GM20431 (cell line): ENCODE measurements at regions not wholly inside any gene's neighbourhood (a gene's known extent, or its start where the extent isn't known, plus 50 kb on each side); places are given as distances from the start of the nearest gene placed in this dataset.

Experiments
- in situ Hi-C: fragments of 300-500 bp; cut with MseI, MboI; formaldehyde crosslinking; loops from one replicate; pipeline ENCODE4 v1.15.0; 2020; ENCODE audit warnings: low sequenced_read_pairs; ENCODE audit not compliant: unreplicated experiment

DNA sequence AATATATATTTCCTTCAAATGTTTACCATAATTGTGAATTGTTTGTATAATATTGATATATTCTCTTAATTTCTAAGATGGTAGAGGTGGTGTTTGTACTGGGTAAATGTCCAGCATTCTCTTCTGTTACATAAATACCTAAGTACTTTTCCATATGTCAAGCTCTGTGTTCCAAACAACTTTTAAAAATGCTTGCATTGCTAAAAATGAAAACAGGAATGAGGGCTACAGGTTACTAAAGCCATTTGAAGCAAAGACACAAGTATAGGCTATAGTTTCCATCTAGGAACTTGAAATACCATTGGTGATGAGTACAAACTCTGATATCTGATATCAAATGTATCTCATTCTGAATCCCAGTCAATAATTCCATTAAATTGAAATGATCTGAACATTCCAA, 233.6 kb upstream of the SORCS1 start:
- in situ Hi-C loops: no loop called here

DNA sequence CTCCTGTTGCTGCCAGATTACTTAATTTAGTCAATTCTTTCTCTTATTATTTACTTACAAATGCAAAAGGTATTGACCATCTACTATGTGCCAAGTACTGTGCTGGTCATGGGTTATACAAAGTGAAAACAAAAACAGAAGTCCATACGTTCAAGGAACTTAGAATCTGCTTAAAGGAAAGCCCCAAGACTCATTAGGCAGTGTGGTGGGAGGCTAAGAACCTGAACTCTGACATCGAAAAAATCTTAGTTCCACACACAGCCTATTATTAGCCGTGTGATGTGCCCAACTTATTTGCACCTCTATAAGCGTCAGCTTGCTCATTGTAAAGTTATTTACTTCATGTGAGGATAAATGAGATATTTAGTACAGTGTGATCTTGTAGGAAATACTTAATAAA, 227.4 kb upstream of the SORCS1 start:
- in situ Hi-C loops: no loop called here

DNA sequence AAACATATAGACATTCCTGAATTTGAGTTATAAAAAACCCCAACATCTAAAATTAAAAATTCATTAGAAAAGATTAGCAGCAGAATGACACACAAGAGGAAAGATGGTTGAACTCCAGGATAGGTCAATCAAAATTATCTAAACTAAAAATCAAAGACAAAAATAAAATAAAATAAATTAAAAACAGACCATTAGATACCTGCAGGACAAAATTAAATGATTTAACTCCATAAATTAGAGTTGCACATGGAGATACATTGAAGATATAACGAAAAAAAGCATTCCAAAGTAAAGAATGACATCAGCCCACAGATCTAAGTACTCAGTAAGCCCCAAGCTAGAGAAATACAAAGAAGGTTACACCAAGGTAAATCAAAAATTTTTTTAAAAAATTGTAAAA, 226.1 kb upstream of the SORCS1 start:
- in situ Hi-C loops: no loop called here

DNA sequence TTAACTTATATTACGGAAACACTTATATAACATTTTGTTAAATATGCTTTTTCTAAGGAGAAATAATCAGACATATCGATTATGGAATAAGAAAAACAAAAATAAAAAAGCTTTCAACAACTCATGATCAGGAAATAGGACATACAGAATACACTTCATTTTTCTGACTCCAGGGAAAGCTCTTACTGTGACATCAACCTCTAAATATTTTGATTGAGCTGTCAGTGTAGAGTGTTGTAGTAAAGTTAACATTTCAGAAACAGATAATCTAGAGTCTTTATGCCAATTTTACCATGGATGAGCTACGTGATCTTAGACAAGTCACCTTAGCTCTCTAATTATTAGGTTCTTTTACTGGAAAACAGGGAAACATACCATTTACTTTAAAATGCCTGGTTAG, 218.9 kb upstream of the SORCS1 start:
- in situ Hi-C loops: no loop called here

DNA sequence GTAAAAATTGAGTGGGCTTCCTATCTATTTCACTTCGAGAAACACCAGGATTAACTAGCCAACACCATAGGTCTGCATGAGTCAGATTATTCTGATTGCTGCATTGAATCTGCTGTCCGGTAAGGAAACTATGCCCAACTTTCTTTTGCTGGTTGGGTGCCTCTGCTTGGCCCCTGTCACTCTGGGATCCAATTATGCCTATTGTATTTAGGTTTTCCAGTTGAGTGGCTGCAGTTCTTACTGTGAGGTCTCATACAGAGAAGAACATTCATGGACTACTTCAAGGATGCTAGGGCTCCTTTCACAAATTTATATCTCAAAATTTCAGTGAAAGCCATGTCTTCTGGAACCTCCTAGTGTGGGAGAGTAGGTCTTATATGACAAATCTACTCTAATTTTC, 215.1 kb upstream of the SORCS1 start:
- in situ Hi-C loops: no loop called here

DNA sequence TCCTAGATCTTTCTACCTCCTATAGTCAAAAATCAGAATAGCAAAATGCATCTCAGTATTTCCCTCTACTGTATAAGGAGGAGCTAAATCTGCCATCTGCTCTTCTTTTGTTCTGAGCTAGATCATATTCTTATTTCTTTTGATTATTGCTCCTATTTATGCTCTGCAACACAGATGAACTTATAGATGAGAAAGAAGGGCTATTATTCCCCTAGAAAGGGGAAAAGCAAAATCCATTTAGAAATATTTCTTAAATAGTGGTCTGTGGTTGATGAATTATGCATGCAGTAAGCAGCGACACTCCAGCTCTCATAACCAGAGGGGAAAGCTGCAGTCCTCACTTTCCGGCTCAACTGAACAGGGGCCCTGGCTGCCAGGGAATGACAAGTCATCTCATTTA, 207.3 kb upstream of the SORCS1 start:
- in situ Hi-C loops: no loop called here

DNA sequence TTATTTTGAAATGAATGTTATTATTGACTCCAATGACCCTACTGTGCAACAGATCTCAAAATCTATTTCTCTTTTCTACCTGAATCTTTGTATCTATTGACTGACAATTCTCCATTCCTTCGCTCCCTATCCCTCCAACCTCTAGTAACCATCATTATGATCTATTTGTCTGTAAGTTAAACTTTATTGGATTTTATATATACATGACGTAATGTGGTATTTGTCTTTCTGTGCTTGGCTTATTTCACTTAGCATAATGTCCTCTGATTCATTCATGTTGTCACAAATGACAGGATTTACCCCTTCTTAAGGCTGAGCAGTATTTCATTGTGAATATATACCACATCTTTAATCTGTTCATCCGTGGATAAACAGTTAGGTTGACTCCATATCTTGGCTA, 200.4 kb upstream of the SORCS1 start:
- in situ Hi-C loops: no loop called here

DNA sequence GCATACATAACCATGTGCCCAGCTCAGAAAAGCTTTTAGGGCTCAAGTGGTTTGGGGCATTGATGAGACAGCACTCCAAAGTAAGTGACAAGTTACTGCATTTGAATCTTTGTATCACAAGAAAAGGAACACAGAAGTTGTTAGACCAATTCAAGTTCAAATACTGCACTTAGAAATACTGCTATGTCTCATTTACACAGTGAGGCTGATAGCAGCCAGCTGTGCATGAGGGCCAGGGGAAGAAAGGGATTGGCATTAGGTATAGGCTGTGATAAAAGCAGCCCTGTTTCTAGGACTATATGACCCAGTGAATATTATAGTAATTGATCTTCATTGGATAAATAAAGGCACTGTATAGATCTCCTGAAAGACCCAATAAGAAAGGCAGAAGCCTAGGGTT, 197.8 kb upstream of the SORCS1 start:
- in situ Hi-C loops: no loop called here

DNA sequence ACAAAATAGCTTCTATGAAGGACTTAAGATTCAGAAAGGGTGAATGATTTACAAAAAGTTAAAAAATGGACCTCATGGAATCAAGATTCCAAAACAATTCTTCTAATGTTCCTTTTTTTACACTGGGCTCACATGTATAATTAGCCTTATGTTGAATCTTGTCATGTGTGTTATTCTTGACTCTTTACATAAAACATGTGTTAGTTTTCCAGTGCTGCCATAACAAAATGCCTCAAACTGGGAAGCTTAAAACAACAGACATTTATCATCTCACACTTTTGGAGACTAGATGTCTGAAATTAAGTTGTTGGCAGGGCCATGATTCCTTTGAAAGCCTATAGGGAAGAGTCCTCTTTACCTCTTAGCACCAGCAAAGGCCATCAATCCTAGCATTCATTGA, 192.5 kb upstream of the SORCS1 start:
- in situ Hi-C loops: no loop called here

DNA sequence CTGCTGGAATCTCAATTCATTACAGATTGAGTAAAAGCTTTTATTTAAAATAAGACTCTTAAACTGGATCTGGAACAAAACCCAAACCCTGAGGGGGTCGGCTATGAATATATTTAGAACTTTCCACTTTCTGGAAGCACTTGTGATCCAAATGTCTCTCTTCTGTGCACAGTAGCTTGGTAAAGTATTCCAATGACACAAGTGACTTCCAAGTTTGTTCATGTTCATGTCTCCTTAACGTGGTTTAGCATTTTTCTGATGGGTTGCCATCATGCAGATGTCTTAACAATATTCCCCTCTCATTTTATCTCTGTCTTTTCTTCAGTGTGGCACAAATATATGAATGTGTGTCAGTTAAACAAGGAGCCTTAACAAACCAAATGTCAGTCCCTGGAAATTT, 191.9 kb upstream of the SORCS1 start:
- in situ Hi-C loops: no loop called here

DNA sequence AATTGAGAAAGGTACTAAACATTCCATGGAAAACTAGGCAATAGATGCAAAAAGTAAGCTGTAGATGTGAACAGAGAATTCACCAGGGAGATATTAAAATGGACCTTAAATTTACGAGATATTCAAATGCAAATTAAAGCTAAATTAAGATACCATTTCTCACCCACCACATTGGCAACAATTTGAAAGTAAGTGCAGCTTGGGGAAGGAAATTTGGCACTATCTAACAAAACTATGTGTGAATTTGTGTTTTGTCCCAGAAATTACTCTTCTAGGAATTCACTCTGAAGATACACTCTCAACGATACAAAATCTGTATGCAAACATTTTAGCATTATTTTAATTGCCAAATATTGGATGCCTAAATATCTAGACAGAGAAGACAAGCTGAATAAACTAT, 178.2 kb upstream of the SORCS1 start:
- in situ Hi-C loops: no loop called here

DNA sequence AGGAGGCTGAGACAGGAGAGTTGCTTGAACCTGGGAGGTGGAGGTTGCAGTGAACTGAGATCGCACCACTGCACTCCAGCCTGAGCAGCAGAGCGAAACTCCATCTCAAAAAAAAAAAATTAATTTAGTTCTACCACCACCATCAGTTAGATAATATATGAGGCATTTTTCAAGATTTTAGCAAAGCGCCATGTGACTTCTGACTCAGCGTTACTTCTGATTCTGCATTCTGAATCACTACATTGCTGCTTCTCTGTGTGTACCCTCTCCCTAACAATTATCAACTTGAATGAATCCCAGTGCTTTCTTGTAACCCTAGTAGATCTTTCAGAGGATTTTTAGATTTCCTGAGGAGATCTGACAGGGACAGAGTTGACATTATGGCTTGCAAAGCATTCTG, 176.8 kb upstream of the SORCS1 start:
- in situ Hi-C loops: no loop called here

DNA sequence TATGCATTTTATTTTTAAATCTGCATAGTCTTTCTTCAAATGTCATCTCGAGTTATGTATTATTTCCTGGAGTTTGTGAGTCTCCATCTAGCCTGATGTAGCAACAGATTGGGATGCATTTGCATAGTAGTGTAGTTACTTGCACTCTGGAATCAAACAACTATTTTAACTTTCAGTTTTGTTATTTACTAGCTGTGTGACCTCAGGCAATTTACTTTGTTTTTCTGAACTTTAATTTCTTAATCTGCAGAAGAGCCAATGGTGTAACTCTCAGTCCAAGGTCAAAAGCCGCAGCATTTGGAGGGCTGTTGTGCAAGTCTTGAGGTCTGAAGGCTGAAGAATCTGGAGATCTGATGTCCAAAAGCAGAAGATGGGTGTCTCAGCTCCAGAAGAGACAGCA, 175.8 kb upstream of the SORCS1 start:
- in situ Hi-C loops: no loop called here

DNA sequence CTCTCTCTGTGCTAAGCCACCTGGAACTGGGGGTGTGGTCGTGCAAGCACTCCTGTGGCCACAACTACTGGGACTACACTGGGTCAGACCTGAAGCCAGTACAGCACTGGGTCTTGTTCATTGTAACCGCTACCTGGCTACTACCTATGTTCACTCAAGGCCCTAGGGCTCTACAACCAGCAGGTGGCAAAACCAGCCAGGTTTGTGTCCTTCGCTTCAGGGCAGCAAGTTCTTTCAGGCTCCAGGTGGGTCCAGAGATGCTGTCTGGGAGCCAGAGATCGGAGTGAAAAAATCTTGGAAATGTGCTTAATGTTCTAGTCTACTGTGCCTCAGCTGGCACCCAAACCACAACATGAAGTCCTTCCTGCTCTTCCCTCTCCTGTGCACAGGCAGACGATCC, 171.6 kb upstream of the SORCS1 start:
- in situ Hi-C loops: no loop called here

DNA sequence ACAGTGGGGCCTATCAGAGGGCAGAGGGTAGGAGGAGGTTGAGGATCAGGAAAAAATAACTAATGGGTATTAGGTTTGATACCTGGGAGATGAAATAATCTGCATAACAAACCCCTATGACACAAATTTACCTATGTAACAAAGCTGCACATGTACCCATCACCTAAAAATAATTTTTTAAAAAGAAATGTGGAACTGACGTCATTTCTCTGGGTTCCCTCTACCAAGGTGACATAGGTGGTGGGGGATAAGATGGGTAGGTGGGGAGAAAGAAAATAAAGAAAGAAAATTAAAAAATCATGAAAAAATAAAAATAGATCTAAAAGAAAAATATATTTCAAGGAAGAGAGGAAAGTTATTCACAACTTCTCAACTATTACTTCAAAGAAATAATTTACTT, 153.1 kb upstream of the SORCS1 start:
- in situ Hi-C loops: no loop called here

DNA sequence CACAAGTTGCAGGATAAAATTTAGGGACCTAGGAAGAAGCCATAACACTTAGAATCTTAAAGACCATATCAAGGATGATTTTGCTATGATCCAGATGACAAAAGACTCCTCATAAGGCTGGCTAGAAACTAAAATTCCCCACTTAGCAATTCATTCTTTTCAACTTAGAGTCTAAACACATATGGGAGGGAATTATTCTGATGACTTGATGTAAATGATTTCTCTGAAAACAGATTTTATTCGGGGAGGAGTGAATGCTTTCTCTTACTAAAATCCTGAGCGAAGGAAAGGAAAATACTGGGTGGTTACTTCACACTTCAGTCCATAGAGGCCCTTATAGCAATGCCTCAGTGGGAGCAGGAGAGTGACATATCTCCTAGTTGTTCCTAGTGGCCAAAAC, 138.7 kb upstream of the SORCS1 start:
- in situ Hi-C loops: no loop called here

DNA sequence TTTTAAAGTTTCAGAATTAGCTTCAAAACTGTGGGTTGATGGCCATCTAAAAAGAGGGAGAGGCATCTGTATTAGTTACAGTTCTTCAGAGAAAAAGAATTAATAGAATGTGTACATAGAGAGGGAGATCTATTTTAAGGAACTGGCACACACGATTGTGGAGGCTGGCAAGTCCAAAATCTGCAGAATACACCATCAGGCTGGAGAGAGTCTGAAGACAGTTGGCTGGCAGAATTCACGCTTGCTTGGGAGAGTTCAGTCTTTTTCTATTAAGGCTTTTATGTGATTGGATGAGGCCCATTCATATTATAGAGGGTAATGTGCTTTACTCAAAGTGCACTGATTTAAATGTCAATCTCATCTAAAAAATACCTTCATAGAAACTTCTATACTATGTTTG, 135.1 kb upstream of the SORCS1 start:
- in situ Hi-C loops: no loop called here

DNA sequence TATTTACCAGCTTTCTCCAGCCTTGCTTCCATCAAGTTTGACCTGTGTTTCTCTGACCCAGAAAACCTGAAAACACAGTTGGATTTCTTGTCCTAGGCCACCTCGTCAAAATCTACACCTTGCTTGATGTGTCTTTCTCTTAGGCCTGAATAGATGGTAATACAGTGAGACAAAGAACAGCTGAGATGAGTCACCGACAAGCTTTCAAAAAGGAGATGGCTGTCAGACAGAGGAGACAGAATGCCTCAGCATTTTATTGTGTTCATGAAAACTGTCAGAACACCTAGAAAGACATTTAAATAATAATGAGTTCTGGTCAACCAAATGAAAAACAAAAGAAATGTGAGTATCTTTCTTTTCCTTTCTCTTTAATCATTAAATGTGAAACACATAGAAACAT, 119.7 kb upstream of the SORCS1 start:
- in situ Hi-C loops: no loop called here

DNA sequence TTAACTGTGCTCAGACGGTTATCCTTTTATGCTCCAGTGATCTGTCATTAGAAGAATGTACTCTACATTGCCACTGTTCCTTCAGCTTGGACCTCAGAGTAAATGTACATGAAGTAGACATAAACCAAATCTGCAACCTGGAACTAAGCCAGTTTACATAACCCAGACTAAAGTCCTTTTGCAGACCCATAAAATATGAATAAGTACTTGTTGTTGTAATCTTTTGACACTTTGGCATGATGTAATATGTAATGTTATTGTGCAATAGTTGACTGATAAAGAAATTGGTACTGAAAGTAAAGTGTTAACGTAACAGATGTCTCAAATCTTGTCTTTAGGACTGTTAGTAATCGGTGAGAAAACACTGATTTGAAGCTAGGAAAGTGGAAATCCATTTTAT, 115.8 kb upstream of the SORCS1 start:
- in situ Hi-C loops: no loop called here

DNA sequence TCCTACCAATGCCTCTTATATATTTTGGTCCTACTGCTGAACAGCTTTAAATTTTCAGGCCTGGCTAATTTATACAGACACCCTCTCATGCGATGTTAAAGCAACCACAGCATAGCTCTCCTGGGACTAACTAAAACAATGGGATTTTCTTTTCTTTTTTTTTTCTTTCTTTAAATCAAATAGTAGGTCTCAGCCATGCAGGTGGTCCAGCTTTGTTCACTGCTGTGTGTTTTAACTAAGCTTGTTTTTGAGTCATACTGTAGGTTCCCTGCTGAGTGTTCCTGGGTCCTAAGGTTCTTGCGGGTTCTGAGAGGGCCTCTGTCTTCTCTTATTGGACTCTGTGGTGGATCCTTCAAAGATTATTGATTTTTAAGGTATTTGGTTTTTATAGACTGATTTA, 113.1 kb upstream of the SORCS1 start:
- in situ Hi-C loops: no loop called here

DNA sequence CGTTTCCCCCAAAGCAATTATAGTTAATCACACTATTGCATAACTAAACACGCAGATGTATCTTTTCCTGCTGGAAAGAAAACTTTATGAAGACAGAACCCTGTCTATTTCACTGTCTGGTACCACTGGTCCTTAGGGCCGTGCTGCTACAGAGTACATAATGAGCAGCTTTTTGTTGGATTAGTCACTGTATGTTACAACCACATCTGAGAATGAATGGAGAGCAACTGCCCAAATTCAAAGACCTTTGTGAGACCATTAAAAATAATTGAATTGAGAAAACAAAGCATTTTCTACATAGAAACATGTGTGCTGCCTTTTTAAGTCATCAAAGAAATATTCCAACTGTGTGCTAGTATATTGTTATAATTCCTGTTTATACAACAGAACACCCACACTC, 111.3 kb upstream of the SORCS1 start:
- in situ Hi-C loops: no loop called here

DNA sequence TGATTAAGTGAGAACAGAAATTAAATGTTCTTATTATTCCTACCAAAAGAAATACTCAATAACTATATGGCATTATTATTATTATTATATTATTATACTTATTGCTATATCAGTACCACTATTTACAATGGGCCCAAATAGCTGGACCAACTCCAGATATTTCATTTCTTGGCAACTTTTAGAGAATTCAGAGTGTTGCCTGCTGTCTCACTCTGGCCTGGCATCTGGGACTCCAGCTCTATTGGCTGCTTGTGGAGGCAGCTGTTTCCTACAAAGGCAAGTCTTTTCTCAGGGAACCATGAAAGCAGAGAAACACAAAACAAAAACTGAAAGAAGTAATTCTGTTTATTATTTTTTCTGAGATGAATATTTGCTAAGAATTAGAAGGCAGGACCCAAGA, 105.1 kb upstream of the SORCS1 start:
- in situ Hi-C loops: no loop called here

DNA sequence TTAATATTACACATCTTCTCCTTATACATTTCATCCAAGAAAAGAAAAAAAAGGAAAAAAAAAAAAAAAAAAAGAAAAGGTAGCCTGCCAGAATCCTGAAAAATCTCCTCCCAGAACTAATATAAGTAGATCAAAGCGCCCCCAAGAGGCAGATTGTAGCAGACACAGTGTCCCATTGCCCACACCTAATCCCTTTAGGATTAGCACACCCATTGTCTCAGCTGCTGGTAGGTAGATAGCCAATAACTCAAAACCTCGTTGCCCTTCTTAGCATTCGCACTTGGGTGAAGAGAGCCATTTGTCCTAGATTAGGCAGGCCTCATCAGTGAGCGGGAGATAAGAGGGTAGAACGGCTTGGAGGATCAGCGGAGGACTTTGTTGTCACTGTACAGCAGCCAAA, 100.2 kb upstream of the SORCS1 start:
- in situ Hi-C loops: no loop called here
